ENCODE measurements at regions not wholly inside any gene's neighbourhood (a gene's known extent, or its start where the extent isn't known, plus 50 kb on each side); places are given as distances from the start of the nearest gene placed in this dataset.
"Not testable (repeated sequence)": the region's sequence is repeated elsewhere in the genome, so short reads cannot be mapped to it uniquely, and the experiment has no call there.

DNA sequence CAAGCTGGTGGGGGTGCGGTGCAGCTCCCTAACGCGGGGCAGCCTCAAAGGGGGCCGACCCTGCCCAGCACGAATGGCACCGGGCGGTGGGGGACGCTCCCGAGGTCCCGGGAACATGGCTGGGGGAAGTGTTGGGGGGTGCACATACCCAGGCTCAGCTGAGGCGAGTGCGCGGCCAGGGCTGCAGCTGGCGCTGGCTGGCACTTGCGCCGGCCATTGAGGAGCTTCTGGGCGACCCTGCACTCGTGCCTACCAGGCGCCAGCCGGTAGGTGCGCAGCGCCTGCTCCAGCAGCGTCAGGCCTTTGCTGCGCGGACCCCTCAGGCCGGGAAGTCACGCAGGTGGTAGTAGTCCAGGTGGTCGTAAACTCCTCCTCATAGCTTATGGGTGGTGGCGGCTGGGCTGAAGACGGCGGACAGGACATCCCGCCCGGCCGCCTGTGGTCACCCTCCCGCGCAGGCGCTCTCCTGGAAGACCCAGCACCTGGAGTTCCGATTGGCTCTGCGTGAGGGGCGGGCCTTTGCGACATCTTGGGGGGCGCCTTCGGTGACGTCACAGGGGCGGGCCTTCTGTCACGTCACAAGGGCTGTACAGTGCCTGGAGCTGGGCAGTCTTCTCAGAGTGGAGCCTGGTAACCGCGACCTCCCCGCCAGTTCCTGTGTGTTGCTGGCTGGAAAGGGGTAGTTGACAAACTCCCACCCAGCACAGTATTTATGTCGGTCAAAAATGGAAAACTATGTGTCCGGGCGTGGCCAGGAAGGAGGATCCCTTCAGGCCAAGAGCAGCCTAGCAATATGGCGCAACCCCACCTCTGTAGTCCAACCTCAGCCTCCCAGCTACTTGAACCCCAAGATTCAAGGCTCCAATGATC, 74.5 kb upstream of the ERV3-1 start:
- POLR2A ChIA-PET (ENCODE audit: partially characterized antibody); H2AFZ ChIP-seq (ENCODE audit: low read length): not testable (repeated sequence)

More for the DNA sequence above, 74.5 kb upstream of the ERV3-1 start:
- Histone ChIP-seq H3K4me2 (ENCODE audit: insufficient read depth in 1 of 2, low read depth in 2 of 2, low read length in 2 of 2) (peak overlapping the region; percentile 20 to 56; a peak in 3 of 4 replicates), H4K8ac (ENCODE audit: extremely low read depth, insufficient read depth, low read length) (peak overlapping the region; percentile 89), H3K9ac (replicated peaks in 1 of 4; ENCODE audit: extremely low read depth in 1 of 4, low read depth in 3 of 4, low read length in 3 of 4) (peak overlapping the region; percentile 41 to 73 (median 62); a peak in 6 of 7 replicates), H3K18ac (ENCODE audit: extremely low read depth, low read length) (peak overlapping the region; percentile 90; the same call in 1 of the 2 replicates), H3K4me3 (ENCODE audit: extremely low read depth in 1 of 4, insufficient read depth in 2 of 4, low read depth in 3 of 4, low read length in 4 of 4) (peak overlapping the region; percentile 42 to 84 (median 55))
- H4K91ac ChIP-seq (replicated peaks; ENCODE audit: insufficient read length, low read length); H3K27ac ChIP-seq (ENCODE audit: low read depth, low read length); H3K79me1 ChIP-seq (ENCODE audit: low read depth, low read length); H3K9me3 ChIP-seq (ENCODE audit: insufficient read depth in 2 of 2, low read depth in 1 of 2, low read length in 1 of 2); H3K4me1 ChIP-seq (replicated peaks in 1 of 4; ENCODE audit: control insufficient read depth in 3 of 4, insufficient read depth in 4 of 4, low read length in 3 of 4); H2BK12ac ChIP-seq (ENCODE audit: low read depth, low read length); CTCF ChIA-PET (ENCODE audit: partially characterized antibody); H2BK20ac ChIP-seq (ENCODE audit: low read length); H3K79me2 ChIP-seq (ENCODE audit: control insufficient read depth in 1 of 2, insufficient read depth in 2 of 2, low read length in 2 of 2); H2AK5ac ChIP-seq (ENCODE audit: low read depth, low read length); H4K5ac ChIP-seq (ENCODE audit: insufficient read length, low read depth, low read length); H3K14ac ChIP-seq (ENCODE audit: insufficient read length); H3K27me3 ChIP-seq (replicated peaks in 1 of 4; ENCODE audit: control insufficient read depth in 3 of 4, extremely low read depth in 1 of 4, insufficient read depth in 3 of 4, low read length in 3 of 4); H2BK15ac ChIP-seq (ENCODE audit: low read length); H4K20me1 ChIP-seq (replicated peaks in 1 of 2; ENCODE audit: control insufficient read depth in 1 of 2, insufficient read depth in 2 of 2, low read length in 2 of 2); H3K23ac ChIP-seq (ENCODE audit: insufficient read length); H3K56ac ChIP-seq (replicated peaks; ENCODE audit: insufficient read length, low read depth, low read length); H2BK5ac ChIP-seq (ENCODE audit: low read depth, low read length); H2BK120ac ChIP-seq (replicated peaks; ENCODE audit: low read depth, low read length); H3K23me2 ChIP-seq (ENCODE audit: low read depth, low read length); H3K36me3 ChIP-seq (ENCODE audit: control insufficient read depth in 2 of 4, insufficient read depth in 4 of 4, low read length in 3 of 4); FAIRE-seq; H3K4ac ChIP-seq (replicated peaks; ENCODE audit: insufficient read length, low read depth, low read length): not testable (repeated sequence)
- WGBS, 2 experiments (ENCODE audit: extremely low coverage in 1 of 2, insufficient coverage in 1 of 2, insufficient read length in 1 of 2, insufficient replicate concordance in 2 of 2, low coverage in 1 of 2, low lambda C conversion rate in 2 of 2, missing lambda C conversion rate in 1 of 2): 46% methylated on average over 35 of the region's 53 CpGs; no CpG with 5 or more reads in 1 of the 2 experiments
- DNase-seq (ENCODE audit: low read depth in 1 of 2, low spot score in 2 of 2): peak; percentile 21 to 84
- TF ChIP-seq CREB1 (IDR thresholded peaks at IDR 0.05) (peak; percentile 88), PHF8 (conservative IDR thresholded peaks at IDR 0.05; ENCODE audit: low read depth, low read length) (peak; percentile 68), NRF1 (IDR thresholded peaks at IDR 0.05; ENCODE audit: low read depth, low read length) (0 out of 2 replicates have a peak, but pooled peaks have one; percentile 26), TBP (IDR thresholded peaks at IDR 0.05; ENCODE audit: low read depth, low read length) (0 out of 2 replicates have a peak, but pooled peaks have one; percentile 20), POLR2A (IDR thresholded peaks at IDR 0.05; ENCODE audit: control extremely low read depth in 1 of 2, low read depth in 2 of 2, low read length in 2 of 2) (peak in 1 of 2 experiments; percentile 62; a peak in 2 of 3 replicates)
